ENCODE measurements at regions not wholly inside any gene's neighbourhood (a gene's known extent, or its start where the extent isn't known, plus 50 kb on each side); places are given as distances from the start of the nearest gene placed in this dataset.
A peak's percentile ranks its signal among the peaks of the same experiment; 100 is the strongest.

- DNase-seq (ENCODE audit: low read depth, low spot score): no peak
- intact Hi-C loops (cut with micrococcal nuclease; ENCODE audit: unreplicated experiment): loop anchor here (5.0 to 10.0 kb wide), 3 partner anchors 226 to 361 kb away; no protein-coding TSS in a partner anchor
- peaks cover 84% of the 10 kb centered on the region for H3K4me1 ChIP-seq (ENCODE audit: control insufficient read depth, insufficient read depth, low read length)
- H3K27ac ChIP-seq (ENCODE audit: low read length): peak overlapping the region; percentile 95
- H3K4me3 ChIP-seq (ENCODE audit: low read depth in 2 of 2, low read length in 2 of 2): no peak overlapping the region
- in situ Hi-C loops (cut with HindIII; ENCODE audit: low pct_unique_long_range_greater_than_20kb, low sequenced_read_pairs): no loop called here
- H3K27me3 ChIP-seq (ENCODE audit: control insufficient read depth, insufficient read depth, low read length): no peaks in the 10 kb centered on the region
- no peaks in the 10 kb centered on the region for H3K9me3 ChIP-seq (ENCODE audit: control insufficient read depth, insufficient read depth, low read depth, low read length)
- CTCF ChIA-PET: interaction anchor here (0.7 kb wide), 1 partner anchor 228 kb away, joined by 3 read pairs; no protein-coding TSS in a partner anchor
- ATAC-seq: no peak
- no TSS peak for BruUV-seq (replicated peaks)
- no peaks in the 10 kb centered on the region for H3K36me3 ChIP-seq (ENCODE audit: control insufficient read depth, insufficient read depth, low read length)
- TF ChIP-seq SIN3A (IDR thresholded peaks at IDR 0.05; ENCODE audit: borderline replicate concordance, insufficient read depth, low read depth, low read length): no peak
- no peak for TF ChIP-seq REST (IDR thresholded peaks at IDR 0.05; ENCODE audit: insufficient read depth in 1 of 2, low read depth in 2 of 2, low read length in 1 of 2)
- no peak for TF ChIP-seq TCF7L2 (IDR thresholded peaks at IDR 0.05; ENCODE audit: low read depth, low read length)
- no peak for TF ChIP-seq POLR2AphosphoS5 (IDR thresholded peaks at IDR 0.05; ENCODE audit: low read depth, low read length)
- TF ChIP-seq CTCF (IDR thresholded peaks at IDR 0.05): no peak
- POLR2A ChIA-PET: no interaction called here
These were observed 110.9 kb upstream of the IRF2BP2 start for GRCh38 chr1:234720709-234721441.

- Histone ChIP-seq H3K27ac (ENCODE audit: low read length) (peak overlapping the region; percentile 95), H3K9me3 (ENCODE audit: control insufficient read depth, insufficient read depth, low read depth, low read length) (no peaks in the 10 kb centered on the region), H3K4me1 (ENCODE audit: control insufficient read depth, insufficient read depth, low read length) (peaks cover 72% of the 10 kb centered on the region), H3K36me3 (ENCODE audit: control insufficient read depth, insufficient read depth, low read length) (no peaks in the 10 kb centered on the region), H3K4me3 (ENCODE audit: low read depth in 2 of 2, low read length in 2 of 2) (no peak overlapping the region), H3K27me3 (ENCODE audit: control insufficient read depth, insufficient read depth, low read length) (no peaks in the 10 kb centered on the region)
- intact Hi-C loops (cut with micrococcal nuclease; ENCODE audit: unreplicated experiment): loop anchor here (5.0 to 10.0 kb wide), 3 partner anchors 225 to 363 kb away; no protein-coding TSS in a partner anchor
- CTCF ChIA-PET: interaction anchor here (0.7 kb wide), 1 partner anchor 229 kb away, joined by 3 read pairs; no protein-coding TSS in a partner anchor
- in situ Hi-C loops (cut with HindIII; ENCODE audit: low pct_unique_long_range_greater_than_20kb, low sequenced_read_pairs): no loop called here
- no peak for DNase-seq (ENCODE audit: low read depth, low spot score)
- POLR2A ChIA-PET: interaction anchor here (0.5 kb wide), 1 partner anchor 88 kb away, joined by 7 read pairs; no protein-coding TSS in a partner anchor
- no peak for ATAC-seq
- no TSS peak for BruUV-seq (replicated peaks)
- TF ChIP-seq CTCF (IDR thresholded peaks at IDR 0.05): no peak
These were observed 109.7 kb upstream of the IRF2BP2 start for GRCh38 chr1:234719454-234720251.

Data from Panc1 (cell line).